G401 (cell line): ENCODE measurements at regions not wholly inside any gene's neighbourhood (a gene's known extent, or its start where the extent isn't known, plus 50 kb on each side); places are given as distances from the start of the nearest gene placed in this dataset.

ENCODE experiments used
- DNase-seq: peaks from one replicate; pipeline ENCODE4 v3.0.0-alpha.2; 2015; ENCODE audit warnings: low spot score
- in situ Hi-C: cut with HindIII; loops from 2 replicates; pipeline ENCODE4 v1.10.0; 2016; ENCODE audit warnings: low sequenced_read_pairs, mixed read lengths

- in situ Hi-C loops: no loop called here
- DNase-seq: peak; percentile 76
Observed at GRCh38 chr4:179071131-179071530, 1628.9 kb upstream of the AGA start.

- in situ Hi-C loops: no loop called here
- no peak for DNase-seq
Observed at GRCh38 chr4:179076865-179077264, 1634.6 kb upstream of the AGA start.

GRCh38 chr4:179095585-179096221, 1653.5 kb upstream of the AGA start:
- in situ Hi-C loops: no loop called here
- no peak for DNase-seq

- no peak for DNase-seq
Observed at GRCh38 chr4:179097741-179098140, 1655.5 kb upstream of the AGA start.

GRCh38 chr4:179110356-179110755, 1668.1 kb upstream of the AGA start:
- DNase-seq: no peak
- in situ Hi-C loops: no loop called here

More at GRCh38 chr4:179097741-179098140, 1655.5 kb upstream of the AGA start:
- in situ Hi-C loops: no loop called here

- no peak for DNase-seq
- in situ Hi-C loops: no loop called here
Observed at GRCh38 chr4:179110816-179111215, 1668.6 kb upstream of the AGA start.

- no peak for DNase-seq
- in situ Hi-C loops: no loop called here
Observed at GRCh38 chr4:179112441-179113170, 1670.4 kb upstream of the AGA start.

- in situ Hi-C loops: no loop called here
- DNase-seq: no peak
Observed at GRCh38 chr4:179114615-179115014, 1672.4 kb upstream of the AGA start.

GRCh38 chr4:179116011-179116410, 1673.8 kb upstream of the AGA start:
- DNase-seq: no peak
- in situ Hi-C loops: no loop called here

- in situ Hi-C loops: no loop called here
- DNase-seq: no peak
Observed at GRCh38 chr4:179116581-179116980, 1674.3 kb upstream of the AGA start.

GRCh38 chr4:179123084-179123483, 1680.8 kb upstream of the AGA start:
- in situ Hi-C loops: no loop called here
- DNase-seq: no peak

- DNase-seq: no peak
- in situ Hi-C loops: no loop called here
Observed at GRCh38 chr4:179124419-179124818, 1682.2 kb upstream of the AGA start.

- DNase-seq: no peak
- in situ Hi-C loops: no loop called here
Observed at GRCh38 chr4:179124957-179125356, 1682.7 kb upstream of the AGA start.

- DNase-seq: no peak
Observed at GRCh38 chr4:179125870-179126269, 1683.6 kb upstream of the AGA start.

GRCh38 chr4:179128299-179128698, 1686.1 kb upstream of the AGA start:
- in situ Hi-C loops: no loop called here
- DNase-seq: no peak

More at GRCh38 chr4:179125870-179126269, 1683.6 kb upstream of the AGA start:
- in situ Hi-C loops: no loop called here

GRCh38 chr4:179130122-179130714, 1688.0 kb upstream of the AGA start:
- in situ Hi-C loops: no loop called here
- DNase-seq: no peak

- in situ Hi-C loops: no loop called here
- DNase-seq: no peak
Observed at GRCh38 chr4:179145746-179146525, 1703.7 kb upstream of the AGA start.

- no peak for DNase-seq
- in situ Hi-C loops: no loop called here
Observed at GRCh38 chr4:179151770-179152169, 1709.5 kb upstream of the AGA start.

GRCh38 chr4:179163147-179163546, 1720.9 kb upstream of the AGA start:
- DNase-seq: no peak
- in situ Hi-C loops: no loop called here
